HG02840 (cell line): ENCODE measurements at regions not wholly inside any gene's neighbourhood (a gene's known extent, or its start where the extent isn't known, plus 50 kb on each side); places are given as distances from the start of the nearest gene placed in this dataset.

Experiments used
- ATAC-seq: cut with Tn5 transposase; IDR thresholded peaks from one replicate; pipeline ENCODE4 v1.9.1; 2021; ENCODE audit warnings: mild to moderate bottlenecking, moderate library complexity, moderate number of reproducible peaks; ENCODE audit not compliant: unreplicated experiment, low FRiP score

- no peak for ATAC-seq
These were observed 471.9 kb upstream of the HS6ST1 start for GRCh38 chr2:128790541-128791001.

DNA sequence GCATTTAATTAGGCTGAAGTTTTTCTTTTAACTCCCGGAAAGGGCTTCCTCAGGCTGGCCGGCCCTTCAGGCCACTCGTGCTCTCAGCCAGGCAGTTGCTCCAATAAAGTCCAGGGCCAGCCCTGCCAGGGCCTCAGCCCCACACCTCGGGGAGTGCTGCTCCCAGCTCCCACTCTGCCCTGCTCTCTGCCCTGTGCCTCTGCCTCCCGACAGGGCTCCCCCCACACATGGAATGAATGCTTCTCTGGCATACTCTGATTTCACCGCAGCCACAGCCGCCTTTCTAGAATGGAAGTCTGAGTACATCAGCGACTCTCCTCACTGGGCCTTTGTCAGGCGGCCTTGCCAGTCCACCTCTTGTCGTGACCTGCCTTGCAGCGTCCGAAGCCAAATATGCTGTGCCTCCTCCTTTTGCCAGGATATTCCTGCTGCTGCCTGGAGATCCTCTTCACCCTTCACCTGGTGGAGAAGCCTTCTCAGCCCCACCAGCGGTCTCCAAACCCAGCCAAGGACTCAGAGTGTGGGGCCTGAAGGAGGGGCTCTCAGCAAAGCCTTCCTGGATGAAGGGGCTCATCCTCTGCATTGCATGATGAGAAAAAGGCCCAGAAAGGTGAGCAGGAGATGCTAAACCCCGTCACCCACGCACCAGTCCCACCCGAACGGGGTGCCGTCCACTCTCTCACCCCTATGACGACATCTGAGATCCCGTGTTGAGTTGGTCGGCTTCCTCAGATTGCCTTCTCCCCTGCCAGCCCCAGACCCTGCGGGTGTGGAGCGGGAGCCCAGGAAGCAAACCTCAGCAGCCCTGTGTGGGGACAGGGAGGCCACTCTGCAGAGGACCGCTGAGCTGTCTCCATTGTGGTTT is 472.7 kb upstream of the HS6ST1 start:
- ATAC-seq = no peak

DNA sequence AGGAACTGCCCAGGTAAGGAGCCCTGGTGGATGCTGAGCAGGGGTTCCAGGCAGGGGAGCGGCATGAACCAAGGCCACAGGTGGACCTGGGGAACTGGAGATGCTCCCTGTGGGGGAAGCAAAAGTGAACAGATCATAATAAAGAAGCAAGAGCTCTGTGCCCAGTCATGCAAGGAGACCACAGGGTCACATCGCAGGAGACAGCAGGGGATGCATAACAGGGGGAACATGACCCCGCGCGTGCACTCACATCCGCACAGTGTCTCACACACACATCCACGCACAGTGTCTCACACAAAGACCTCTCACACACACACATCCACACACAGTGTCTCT is 473.3 kb upstream of the HS6ST1 start:
- no peak for ATAC-seq

GRCh38 chr2:128792476-128793054 is 473.9 kb upstream of the HS6ST1 start:
- ATAC-seq = no peak

DNA sequence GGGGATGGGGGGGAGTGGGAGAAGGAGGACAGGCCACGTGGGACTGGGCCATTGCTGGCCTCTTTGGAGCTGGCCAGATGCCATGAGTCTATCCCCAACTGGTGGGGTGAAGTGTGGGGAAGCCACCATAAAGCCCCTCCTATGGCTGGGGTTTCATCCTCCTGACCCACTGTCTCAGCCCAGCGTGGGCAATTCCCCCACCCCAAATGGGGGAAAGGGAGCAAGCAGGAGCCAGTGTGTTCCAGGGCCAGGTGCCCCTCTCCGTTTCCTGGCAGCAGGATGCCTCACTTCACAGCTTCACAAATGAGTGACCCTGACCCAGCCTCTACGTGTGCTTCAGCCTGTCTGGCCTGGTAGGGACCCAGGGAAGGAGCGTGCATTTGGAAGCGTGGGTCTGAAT is 474.7 kb upstream of the HS6ST1 start:
- no peak for ATAC-seq

GRCh38 chr2:128794285-128794684 is 475.6 kb upstream of the HS6ST1 start:
- no peak for ATAC-seq

DNA sequence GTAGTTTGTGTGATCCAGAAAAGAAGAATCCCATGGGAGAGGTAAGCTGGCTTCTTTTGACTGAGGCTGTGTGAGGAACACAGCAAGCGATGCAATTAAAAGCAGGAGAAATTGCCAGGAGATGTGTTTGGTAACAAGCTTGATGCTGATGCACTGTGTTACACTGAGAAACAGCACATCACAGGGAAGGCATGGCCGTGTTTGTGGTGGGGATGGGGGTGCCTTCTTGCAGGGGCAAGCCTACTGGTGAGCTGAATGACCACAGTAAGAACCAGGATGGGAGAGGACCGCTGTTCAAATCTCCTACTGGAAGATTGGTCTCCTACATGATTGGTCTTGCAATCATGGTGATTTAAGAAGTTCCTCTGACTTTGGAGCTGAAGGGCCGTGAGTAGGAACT is 477.7 kb upstream of the HS6ST1 start:
- no peak for ATAC-seq

DNA sequence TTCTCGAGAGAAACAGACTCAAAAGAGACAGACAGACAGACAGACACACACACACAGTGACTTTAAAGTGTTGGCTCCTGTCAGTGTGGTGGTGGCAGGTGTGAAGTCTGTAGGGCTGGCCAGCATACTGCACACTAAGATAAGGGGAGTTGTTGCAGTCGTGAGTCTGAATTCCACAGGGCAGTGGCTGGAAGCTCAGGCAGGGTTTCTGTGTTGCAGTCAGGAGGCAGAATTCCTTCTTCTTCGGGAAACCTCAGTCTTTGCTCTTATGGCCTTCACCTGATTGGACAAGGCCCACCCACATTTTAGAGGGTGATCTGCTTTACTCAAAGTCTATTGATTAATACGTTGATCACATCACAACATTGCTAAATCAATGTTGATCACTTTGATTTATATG is 478.4 kb upstream of the HS6ST1 start:
- no peak for ATAC-seq

DNA sequence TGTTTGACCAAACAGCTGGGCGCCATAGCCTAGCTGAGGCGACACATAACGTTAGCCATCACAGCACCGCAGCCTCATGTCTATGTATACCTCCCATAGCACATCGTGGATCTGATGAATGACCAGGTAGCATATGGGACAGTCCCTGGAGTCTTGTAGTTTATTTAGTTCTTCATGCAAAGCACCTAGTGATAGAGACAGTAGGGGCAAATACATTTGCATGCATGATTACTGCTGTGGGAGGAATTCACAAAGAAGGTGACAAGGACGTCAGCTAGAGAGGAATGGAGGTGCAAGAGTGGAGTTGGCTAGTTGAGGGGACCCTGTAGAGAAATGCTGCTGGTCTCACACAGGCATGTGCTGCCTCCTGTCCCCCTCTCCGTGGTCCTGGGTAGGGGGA is 478.9 kb upstream of the HS6ST1 start:
- ATAC-seq = no peak

- ATAC-seq = no peak
These were observed 479.3 kb upstream of the HS6ST1 start for GRCh38 chr2:128797937-128798336.

DNA sequence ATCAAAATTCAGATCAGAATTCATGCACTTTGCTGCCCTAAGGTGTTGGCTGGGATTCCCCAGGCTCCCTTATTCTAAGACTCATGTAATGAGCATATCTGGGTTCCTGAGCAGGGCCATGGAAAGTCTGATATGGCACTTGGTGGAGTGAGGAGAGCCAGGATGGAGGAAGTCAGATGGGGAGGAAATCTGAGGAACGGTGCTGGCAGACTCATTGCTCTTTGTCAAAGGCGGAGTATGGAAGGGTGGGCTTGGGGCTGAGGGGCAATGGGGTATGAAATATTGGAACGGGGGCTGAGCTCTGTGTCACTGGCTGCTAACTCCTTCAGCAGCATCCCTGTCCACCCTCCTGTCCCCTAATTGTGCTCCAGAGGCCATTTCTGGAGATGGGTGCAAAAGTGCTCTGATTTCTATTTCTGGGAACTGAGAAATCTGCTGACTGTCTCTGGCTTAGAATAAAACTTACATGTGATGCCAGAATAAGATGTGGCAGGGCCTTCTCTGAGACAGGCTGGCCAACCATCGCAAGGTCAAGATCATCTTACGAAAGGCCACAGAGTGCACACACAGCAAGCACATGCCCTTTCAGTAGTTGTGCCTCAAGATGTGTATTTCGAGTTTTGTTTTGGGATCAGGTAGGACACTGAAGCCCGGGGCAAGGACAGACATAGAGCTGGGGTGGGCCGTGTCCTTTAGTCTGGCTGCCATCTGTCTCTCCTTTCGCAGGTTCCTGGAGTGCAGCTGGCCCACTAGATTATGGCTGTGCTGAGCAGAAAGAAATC is 480.0 kb upstream of the HS6ST1 start:
- no peak for ATAC-seq

DNA sequence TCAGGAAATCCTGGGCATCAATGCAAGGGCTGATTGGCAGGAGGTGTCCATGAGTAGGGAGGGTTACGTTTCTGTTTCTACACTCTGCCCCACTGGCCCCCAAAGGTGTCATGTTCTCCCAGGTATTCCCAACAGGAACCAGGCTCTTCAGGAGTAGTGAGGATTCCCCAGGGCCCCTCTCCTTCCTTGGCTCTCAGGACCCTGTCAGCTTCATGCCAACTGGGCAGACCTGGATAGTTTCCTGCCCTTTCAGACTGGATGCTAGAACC is 480.6 kb upstream of the HS6ST1 start:
- ATAC-seq = no peak

GRCh38 chr2:128799730-128800129 is 481.1 kb upstream of the HS6ST1 start:
- no peak for ATAC-seq

GRCh38 chr2:128801576-128801975 is 482.9 kb upstream of the HS6ST1 start:
- ATAC-seq = no peak

GRCh38 chr2:128803222-128803621 is 484.6 kb upstream of the HS6ST1 start:
- ATAC-seq = no peak

DNA sequence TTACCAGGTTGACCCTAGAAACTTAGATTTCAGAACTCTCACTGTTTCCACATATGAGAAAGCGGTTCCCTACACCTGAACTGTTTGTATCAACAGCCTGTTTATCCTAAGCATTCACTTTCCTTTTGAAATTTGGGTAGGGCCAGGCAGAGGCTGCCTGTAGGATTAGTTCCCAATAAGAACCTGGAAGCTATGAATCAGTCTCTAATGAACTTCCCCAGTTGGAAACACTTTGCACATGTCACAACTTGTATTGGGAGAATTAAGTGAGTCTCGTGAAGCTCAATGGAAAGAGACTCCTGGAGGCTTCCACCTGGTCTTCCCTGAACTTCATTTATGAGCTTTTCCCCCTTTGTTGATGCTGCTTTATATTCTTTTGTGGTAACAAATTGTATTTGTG is 486.6 kb upstream of the HS6ST1 start:
- ATAC-seq = no peak

- ATAC-seq = no peak
These were observed 487.2 kb upstream of the HS6ST1 start for GRCh38 chr2:128805918-128806317.

DNA sequence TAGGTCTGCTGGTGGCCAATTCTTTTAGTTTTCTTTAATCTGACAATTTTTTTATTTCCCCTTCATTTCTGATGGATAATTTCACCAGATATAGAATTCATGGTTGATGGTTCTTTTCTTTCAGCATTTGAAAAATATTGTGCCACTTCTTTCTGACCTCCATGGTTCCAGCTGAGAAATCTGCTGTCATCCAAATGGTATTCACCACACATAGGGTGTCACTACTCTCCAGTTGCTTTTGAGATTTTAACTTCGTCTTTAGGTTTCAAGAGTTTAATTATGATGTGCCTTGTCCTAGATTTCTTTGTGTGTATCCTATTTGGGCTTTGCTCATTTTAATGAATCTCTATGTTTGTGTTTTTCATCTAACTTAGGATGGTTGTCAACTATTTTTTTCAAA is 488.6 kb upstream of the HS6ST1 start:
- ATAC-seq = no peak

DNA sequence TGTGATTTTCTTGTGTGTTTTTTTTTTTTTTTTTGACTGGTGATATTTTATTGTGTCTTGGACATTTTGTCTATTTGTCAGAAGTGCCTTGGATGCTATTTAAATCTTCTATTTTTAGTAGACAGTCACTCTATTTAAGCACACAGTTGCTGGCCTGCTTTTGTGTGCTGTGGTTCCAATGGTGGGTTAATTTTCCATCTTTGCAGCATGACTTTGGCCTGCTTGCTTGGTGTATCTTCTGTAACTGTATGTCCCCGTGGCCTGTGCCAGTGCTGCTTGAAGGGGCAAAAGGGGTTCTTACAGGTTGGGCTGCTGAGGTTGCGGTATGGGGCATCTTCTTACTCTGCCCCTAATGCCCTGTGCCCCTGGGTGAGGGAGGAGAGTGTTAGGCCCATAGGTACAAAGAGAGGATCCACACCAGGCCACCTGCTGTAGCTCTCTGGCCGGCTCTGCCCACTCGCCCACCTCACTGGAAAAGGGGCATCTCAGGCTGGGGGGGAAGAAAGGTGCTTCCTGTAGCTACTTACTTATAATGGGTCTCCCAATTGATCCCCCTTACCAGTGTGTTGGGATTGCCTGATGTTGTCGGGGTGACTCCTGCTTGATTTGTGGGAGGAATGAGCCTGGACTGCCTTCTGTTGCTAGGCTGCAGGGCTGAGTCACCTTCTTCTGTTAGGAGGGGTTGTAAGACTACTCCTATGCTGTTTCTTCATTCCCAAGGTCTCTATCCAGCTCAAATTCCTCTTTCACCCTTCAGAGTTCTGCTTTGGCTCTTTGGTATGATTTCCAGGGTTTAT is 490.0 kb upstream of the HS6ST1 start:
- ATAC-seq = no peak

DNA sequence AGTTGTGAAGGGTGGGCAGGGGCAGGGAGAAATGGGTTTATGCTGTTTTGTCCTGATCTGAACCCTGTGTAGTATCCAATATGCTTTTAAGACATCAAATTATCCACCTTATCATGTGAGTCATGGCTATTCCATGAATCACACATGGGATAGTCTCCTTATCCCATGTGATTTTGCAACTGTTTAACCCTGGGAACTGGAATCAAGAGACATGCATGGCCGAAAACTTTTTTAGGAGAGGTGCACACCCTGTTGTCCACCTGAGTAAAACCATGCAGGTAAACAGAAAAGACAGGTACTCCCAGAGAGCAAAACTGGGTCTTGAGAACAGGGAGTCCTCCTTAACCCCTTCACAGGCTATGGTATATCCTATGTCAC is 490.6 kb upstream of the HS6ST1 start:
- ATAC-seq = no peak

DNA sequence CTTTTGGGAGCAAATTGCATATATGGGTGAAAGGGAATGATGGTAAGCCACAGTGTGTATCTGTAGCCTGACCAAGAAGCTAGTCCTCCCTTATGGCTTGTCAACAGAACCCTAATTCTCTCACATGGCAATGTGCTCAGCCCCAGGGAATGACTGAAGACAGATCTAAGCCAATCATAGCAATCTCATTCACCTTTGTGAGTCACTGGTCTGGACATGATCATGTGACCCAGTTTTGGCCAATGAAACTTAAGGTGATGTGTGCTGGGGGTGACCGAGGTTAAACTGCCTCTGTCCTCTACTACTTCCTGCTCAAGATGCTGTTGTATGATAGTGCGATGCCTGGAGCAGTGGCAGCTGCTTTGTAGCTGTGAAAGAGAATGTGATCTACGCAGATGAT is 491.2 kb upstream of the HS6ST1 start:
- no peak for ATAC-seq
